GM13977 (cell line): ENCODE measurements at regions not wholly inside any gene's neighbourhood (a gene's known extent, or its start where the extent isn't known, plus 50 kb on each side); places are given as distances from the start of the nearest gene placed in this dataset.

Experiments used
- DNase-seq: peaks from one replicate; pipeline ENCODE4 v3.0.0; 2012; ENCODE audit warnings: low spot score
- CTCF ChIP-seq: IDR thresholded peaks from 2 replicates; pipeline ENCODE4 v1.5.1; 2012; ENCODE audit warnings: mild to moderate bottlenecking, control low read depth; ENCODE audit not compliant: insufficient read depth; ENCODE audit errors: extremely low read depth, missing control alignments
- in situ Hi-C: fragments of 300-500 bp; cut with MboI; formaldehyde crosslinking; loops from one replicate; pipeline ENCODE4 v1.12.0; 2022; ENCODE audit warnings: low sequenced_read_pairs, low pct_unique_long_range_greater_than_20kb, mixed read lengths, inconsistent platforms; ENCODE audit not compliant: unreplicated experiment

GRCh38 chr1:72678683-72679082 is 396.3 kb upstream of the NEGR1 start:
- no peak for DNase-seq
- in situ Hi-C loops: no loop called here
- no peak for TF ChIP-seq CTCF

GRCh38 chr1:72670902-72671301 is 388.6 kb upstream of the NEGR1 start:
- in situ Hi-C loops: no loop called here
- DNase-seq: no peak

GRCh38 chr1:72662918-72663317 is 380.6 kb upstream of the NEGR1 start:
- TF ChIP-seq CTCF: no peak
- in situ Hi-C loops: no loop called here
- no peak for DNase-seq

More at GRCh38 chr1:72670902-72671301, 388.6 kb upstream of the NEGR1 start:
- no peak for TF ChIP-seq CTCF

- in situ Hi-C loops: no loop called here
- DNase-seq: no peak
- TF ChIP-seq CTCF: no peak
Measured at GRCh38 chr1:72650843-72651435, 368.6 kb upstream of the NEGR1 start.

GRCh38 chr1:72649991-72650390 is 367.7 kb upstream of the NEGR1 start:
- DNase-seq: no peak
- TF ChIP-seq CTCF: no peak
- in situ Hi-C loops: no loop called here

GRCh38 chr1:72649211-72649888 is 367.0 kb upstream of the NEGR1 start:
- in situ Hi-C loops: no loop called here

More at GRCh38 chr1:72649211-72649888, 367.0 kb upstream of the NEGR1 start:
- no peak for TF ChIP-seq CTCF
- DNase-seq: no peak
